Ishikawa (cell line): ENCODE measurements at regions not wholly inside any gene's neighbourhood (a gene's known extent, or its start where the extent isn't known, plus 50 kb on each side); places are given as distances from the start of the nearest gene placed in this dataset.

Experiments used
- MAX ChIP-seq: IDR thresholded peaks from 2 replicates; pipeline ENCODE4 v1.6.1; 2012
- TAF1 ChIP-seq: IDR thresholded peaks from 2 replicates; pipeline ENCODE4 v1.6.1; 2012; ENCODE audit warnings: low read depth, mild to moderate bottlenecking
- USF1 ChIP-seq: IDR thresholded peaks from 2 replicates; pipeline ENCODE4 v1.6.1; 2012

GRCh38 chr13:100940658-100941057 is 266.1 kb upstream of the TMTC4 start:
- TF ChIP-seq USF1 = no peak
- no peak for TF ChIP-seq TAF1
- no peak for TF ChIP-seq MAX
